Mammary epithelial cell (primary cell): ENCODE measurements at regions not wholly inside any gene's neighbourhood (a gene's known extent, or its start where the extent isn't known, plus 50 kb on each side); places are given as distances from the start of the nearest gene placed in this dataset.

Experiments
- CTCF ChIP-seq, 2 donors: IDR thresholded peaks in 1 of 2; conservative IDR thresholded peaks in 1 of 2; 2 replicates each; pipeline ENCODE4 v1.5.1; 2011 to 2012; ENCODE audit warnings: inconsistent platforms in 2 of 2, low read length in 2 of 2, mild to moderate bottlenecking in 2 of 2, control low read depth in 1 of 2, low read depth in 1 of 2; ENCODE audit not compliant: insufficient read depth in 1 of 2; ENCODE audit errors: extremely low read depth in 1 of 2
- EZH2 ChIP-seq: IDR thresholded peaks from 2 replicates; pipeline ENCODE4 v1.6.1; 2012; ENCODE audit warnings: low read length, inconsistent platforms, borderline replicate concordance

DNA sequence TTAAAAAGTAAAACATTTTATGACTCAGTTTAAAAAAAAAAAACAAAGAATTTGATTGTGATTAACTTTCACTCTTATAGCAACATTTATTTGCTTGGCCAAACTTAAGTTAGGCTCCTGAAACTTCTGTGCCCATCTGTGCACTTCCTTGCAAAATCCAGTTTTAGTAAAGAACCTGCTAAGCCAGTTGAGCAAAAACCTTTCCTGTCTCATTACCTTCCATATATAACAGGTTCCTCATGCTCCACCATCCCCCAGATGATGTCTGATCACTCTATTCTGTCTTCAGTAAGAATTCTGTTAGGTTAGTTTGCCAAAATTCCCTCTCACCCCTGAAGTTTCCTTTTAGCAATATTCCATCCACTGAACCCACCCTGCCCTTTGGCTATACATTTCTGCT, 1200.5 kb downstream of the C4orf33 start:
- TF ChIP-seq CTCF (conservative IDR thresholded peaks at IDR 0.05 in 1 of 2, IDR thresholded peaks at IDR 0.05 in 1 of 2; ENCODE audit: extremely low read depth in 1 of 2, insufficient read depth in 1 of 2, low read depth in 1 of 2, low read length in 2 of 2) (no peak), EZH2 (no peak)
